Hematopoietic multipotent progenitor cell treated with erythropoietin and hydrocortisone succinate and interleukin-3 and kit ligand, for 6 days (in vitro differentiated cells): ENCODE measurements at regions not wholly inside any gene's neighbourhood (a gene's known extent, or its start where the extent isn't known, plus 50 kb on each side); places are given as distances from the start of the nearest gene placed in this dataset.
A peak's percentile ranks its signal among the peaks of the same experiment; 100 is the strongest.
"Not testable (repeated sequence)": the region's sequence is repeated elsewhere in the genome, so short reads cannot be mapped to it uniquely, and the experiment has no call there.

Experiments
- DNase-seq: peaks from one replicate; pipeline ENCODE4 v3.0.0-alpha.2; 2015

DNA sequence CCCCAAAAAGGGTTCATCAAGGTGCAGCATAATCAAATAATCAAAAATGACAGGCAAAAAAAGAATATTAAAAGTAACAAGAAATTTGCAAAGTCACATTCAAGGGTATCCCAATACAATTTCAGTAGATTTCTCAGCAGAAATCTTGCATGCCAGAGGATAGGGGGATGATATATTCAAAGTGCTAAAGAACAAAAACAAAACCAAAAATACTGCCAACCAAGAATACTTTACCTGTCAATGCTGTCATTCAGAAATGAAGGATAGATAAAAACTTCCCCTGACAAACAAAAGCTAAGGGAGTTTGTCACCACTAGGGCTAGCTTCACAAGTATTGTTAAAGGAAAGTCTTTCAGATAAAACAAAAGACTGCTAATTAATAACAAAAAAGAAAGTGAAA, 68.7 kb upstream of the EDIL3 start:
- no peak for DNase-seq

- DNase-seq, result peak; percentile 29
These were observed 66.1 kb upstream of the EDIL3 start for GRCh38 chr5:84450617-84451414.

- no peak for DNase-seq
These were observed 60.5 kb upstream of the EDIL3 start for GRCh38 chr5:84445049-84445685.

GRCh38 chr5:84438456-84438855, 53.8 kb upstream of the EDIL3 start:
- no peak for DNase-seq

DNA sequence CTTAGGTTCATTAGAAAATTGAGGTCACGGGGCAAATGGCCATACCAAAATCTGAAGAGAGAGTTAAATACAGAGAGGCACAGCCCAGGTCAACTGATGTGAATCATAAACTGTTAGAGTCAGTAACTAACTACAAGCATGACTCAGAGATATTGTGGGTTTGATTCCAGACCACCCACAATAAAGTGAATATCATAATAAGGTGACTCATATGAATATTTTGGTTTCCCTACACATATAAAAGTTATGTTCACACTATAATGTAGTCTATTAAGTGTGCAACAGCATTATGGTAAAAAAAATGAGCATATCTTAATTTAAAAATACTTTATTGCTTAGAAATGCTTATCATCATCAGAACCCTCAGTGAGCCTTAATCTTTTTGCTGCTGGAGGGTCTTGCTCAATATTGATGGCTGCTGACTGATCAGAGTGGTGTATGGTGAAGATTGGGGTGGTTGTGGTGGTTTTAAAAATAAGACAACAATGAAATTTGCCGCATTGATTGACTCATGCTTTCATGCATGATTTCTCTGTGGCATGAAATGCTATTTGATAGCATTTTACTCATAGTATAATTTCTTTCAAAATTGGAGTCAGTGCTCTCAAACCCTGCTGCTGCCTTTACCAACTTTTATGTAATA, 53.1 kb upstream of the EDIL3 start:
- peak; percentile 44 for DNase-seq

GRCh38 chr5:84436866-84437265, 52.2 kb upstream of the EDIL3 start:
- DNase-seq, result no peak

DNA sequence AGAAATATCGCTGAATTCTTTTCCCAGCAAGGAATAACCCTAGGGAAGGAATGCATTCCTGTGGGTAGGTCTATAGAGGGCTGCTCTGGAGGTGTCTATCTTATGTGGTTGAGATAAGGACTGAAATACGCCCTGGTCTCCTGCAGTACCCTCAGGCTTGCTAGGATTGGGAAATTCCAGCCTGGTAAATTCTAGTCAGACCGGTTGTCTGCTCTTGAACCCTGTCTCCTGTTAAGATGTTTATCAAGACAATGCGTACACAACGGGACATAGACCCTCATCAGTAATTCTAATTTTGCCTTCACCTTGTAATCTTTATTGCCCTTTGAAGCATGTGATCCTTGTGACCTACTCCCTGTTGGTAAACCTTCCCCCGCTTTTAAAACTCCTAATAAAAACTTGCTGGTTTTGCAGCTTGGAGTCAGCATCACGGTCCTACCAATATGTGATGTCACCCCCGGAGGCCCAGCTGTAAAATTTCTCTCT, 51.2 kb upstream of the EDIL3 start:
- DNase-seq, result not testable (repeated sequence)
